HFFc6 (cell line): ENCODE measurements at regions not wholly inside any gene's neighbourhood (a gene's known extent, or its start where the extent isn't known, plus 50 kb on each side); places are given as distances from the start of the nearest gene placed in this dataset.

ENCODE experiments used
- DNase-seq: peaks from one replicate; pipeline ENCODE4 v3.0.0-alpha.2; 2018
- H3K27ac Mint-ChIP-seq: 2 replicates; pipeline ENCODE4 v1.8.0; 2020; ENCODE audit warnings: mild to moderate bottlenecking, mixed read lengths
- H3K27me3 Mint-ChIP-seq: 2 replicates; pipeline ENCODE4 v1.8.0; 2021; ENCODE audit warnings: mild to moderate bottlenecking, moderate library complexity, mixed read lengths; ENCODE audit not compliant: insufficient read depth
- H3K36me3 Mint-ChIP-seq: 2 replicates; pipeline ENCODE4 v1.8.0; 2021; ENCODE audit warnings: low read depth, mixed read lengths
- H3K4me1 Mint-ChIP-seq: 2 replicates; pipeline ENCODE4 v1.8.0; 2020; ENCODE audit warnings: low read depth, mixed read lengths
- H3K4me3 Mint-ChIP-seq: 2 replicates; pipeline ENCODE4 v1.8.0; 2020; ENCODE audit warnings: mild to moderate bottlenecking, moderate library complexity, mixed read lengths
- H3K9me3 Mint-ChIP-seq: 2 replicates; pipeline ENCODE4 v1.8.0; 2020; ENCODE audit warnings: mild to moderate bottlenecking, mixed read lengths
- TF ChIP-seq, protein P1 (sequence below): fragments of 200-600 bp; sonication (generic); IDR thresholded peaks from 2 replicates; pipeline ENCODE4 v1.5.0; 2021; ENCODE audit warnings: antibody characterized with exemption, mild to moderate bottlenecking

DNA sequence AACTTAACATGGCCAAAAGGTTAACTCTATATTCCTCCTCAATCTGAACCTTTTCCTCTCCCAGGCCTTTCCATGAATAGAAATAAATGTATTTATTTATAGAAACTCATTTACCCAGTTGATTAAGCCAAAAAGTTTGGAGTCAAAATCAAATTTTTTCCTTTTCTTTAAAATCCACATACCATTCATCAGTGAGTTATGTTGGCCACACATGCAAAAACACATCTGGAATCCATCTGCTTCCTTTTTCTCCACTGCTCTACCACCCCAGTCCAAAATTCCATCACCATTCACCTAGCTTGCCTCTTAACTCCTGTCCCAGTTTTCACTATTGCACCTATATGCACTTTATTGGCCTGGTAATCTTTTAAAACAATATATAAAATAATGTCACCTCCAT, 62.4 kb upstream of the TMEM200A start:
- no peaks in the 10 kb centered on the region for H3K27me3 Mint-ChIP-seq
- peak; percentile 16 for DNase-seq

DNA sequence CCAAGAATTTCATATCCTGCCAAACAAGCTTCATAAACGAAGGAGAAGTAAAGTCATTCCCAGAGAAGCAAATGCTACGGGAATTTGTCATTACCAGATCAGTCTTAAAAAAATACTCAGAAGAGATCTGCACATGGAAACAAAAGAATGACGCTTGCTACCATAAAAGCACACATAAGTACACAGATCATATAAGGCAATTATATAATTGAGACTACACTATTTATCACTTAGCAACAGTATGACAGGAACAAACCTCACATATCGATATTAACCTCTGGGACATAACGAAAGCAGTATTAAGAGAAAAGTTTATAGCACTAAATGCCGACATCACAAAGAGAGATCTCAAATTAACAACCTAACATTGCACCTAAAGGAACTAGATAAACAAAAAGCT, 67.6 kb upstream of the TMEM200A start:
- TF ChIP-seq, protein P1, sequence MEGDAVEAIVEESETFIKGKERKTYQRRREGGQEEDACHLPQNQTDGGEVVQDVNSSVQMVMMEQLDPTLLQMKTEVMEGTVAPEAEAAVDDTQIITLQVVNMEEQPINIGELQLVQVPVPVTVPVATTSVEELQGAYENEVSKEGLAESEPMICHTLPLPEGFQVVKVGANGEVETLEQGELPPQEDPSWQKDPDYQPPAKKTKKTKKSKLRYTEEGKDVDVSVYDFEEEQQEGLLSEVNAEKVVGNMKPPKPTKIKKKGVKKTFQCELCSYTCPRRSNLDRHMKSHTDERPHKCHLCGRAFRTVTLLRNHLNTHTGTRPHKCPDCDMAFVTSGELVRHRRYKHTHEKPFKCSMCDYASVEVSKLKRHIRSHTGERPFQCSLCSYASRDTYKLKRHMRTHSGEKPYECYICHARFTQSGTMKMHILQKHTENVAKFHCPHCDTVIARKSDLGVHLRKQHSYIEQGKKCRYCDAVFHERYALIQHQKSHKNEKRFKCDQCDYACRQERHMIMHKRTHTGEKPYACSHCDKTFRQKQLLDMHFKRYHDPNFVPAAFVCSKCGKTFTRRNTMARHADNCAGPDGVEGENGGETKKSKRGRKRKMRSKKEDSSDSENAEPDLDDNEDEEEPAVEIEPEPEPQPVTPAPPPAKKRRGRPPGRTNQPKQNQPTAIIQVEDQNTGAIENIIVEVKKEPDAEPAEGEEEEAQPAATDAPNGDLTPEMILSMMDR, result no peak
- no peaks in the 10 kb centered on the region for H3K27me3 Mint-ChIP-seq
- H3K36me3 Mint-ChIP-seq, result peaks cover 10% of the 10 kb centered on the region
- peaks cover 36% of the 10 kb centered on the region for H3K4me1 Mint-ChIP-seq
- no peak overlapping the region for H3K27ac Mint-ChIP-seq
- DNase-seq, result no peak
- no peak overlapping the region for H3K4me3 Mint-ChIP-seq
- no peaks in the 10 kb centered on the region for H3K9me3 Mint-ChIP-seq

More for the DNA sequence above, 62.4 kb upstream of the TMEM200A start:
- no peak overlapping the region for H3K4me3 Mint-ChIP-seq
- H3K27ac Mint-ChIP-seq, result peak overlapping the region; percentile 5; the same call in 1 of the 2 replicates
- TF ChIP-seq, protein P1, result no peak
- peaks cover 62% of the 10 kb centered on the region for H3K4me1 Mint-ChIP-seq
- no peaks in the 10 kb centered on the region for H3K9me3 Mint-ChIP-seq
- H3K36me3 Mint-ChIP-seq, result peaks cover 10% of the 10 kb centered on the region

DNA sequence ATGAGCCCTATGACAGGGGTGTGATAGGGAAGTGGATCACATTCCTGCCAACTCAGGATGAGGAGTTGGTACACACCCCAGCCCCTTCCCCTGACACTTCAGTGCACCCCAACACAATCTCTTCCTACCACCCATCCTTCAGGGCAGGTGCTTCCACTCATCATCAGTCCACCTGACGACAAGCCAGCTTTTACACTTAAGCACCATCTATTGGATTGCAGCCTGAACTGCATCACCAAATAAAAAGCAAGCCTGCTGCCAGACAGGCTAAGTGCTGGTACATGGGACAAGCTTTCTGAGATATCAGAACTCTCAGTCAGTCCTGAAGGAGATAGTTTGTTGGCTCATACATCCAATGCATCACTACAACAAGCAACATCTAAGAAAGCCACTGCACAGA, 69.0 kb upstream of the TMEM200A start:
- Mint-ChIP-seq H3K4me3 (no peak overlapping the region), H3K36me3 (peaks cover 2% of the 10 kb centered on the region; the same call in 1 of the 2 replicates), H3K9me3 (no peaks in the 10 kb centered on the region), H3K27me3 (no peaks in the 10 kb centered on the region), H3K4me1 (peaks cover 22% of the 10 kb centered on the region), H3K27ac (no peak overlapping the region)
- no peak for DNase-seq
- TF ChIP-seq, protein P1, result peak; percentile 23; the same call in 1 of the 2 replicates

- H3K27ac Mint-ChIP-seq, result no peak overlapping the region
- TF ChIP-seq, protein P1, result peak; percentile 85
- no peak overlapping the region for H3K4me3 Mint-ChIP-seq
- peak; percentile 73 for DNase-seq
- H3K9me3 Mint-ChIP-seq, result no peaks in the 10 kb centered on the region
- H3K27me3 Mint-ChIP-seq, result no peaks in the 10 kb centered on the region
- no peaks in the 10 kb centered on the region for H3K36me3 Mint-ChIP-seq
- H3K4me1 Mint-ChIP-seq, result peaks cover 11% of the 10 kb centered on the region
Observed at GRCh38 chr6:130293800-130294199, 71.0 kb upstream of the SAMD3 start.

GRCh38 chr6:130288065-130288464, 65.3 kb upstream of the SAMD3 start:
- Mint-ChIP-seq H3K9me3 (no peaks in the 10 kb centered on the region), H3K36me3 (no peaks in the 10 kb centered on the region), H3K27ac (no peak overlapping the region), H3K27me3 (no peaks in the 10 kb centered on the region; the same call in 1 of the 2 replicates), H3K4me3 (no peak overlapping the region), H3K4me1 (peaks cover 9% of the 10 kb centered on the region; the same call in 1 of the 2 replicates)
- TF ChIP-seq, protein P1, result no peak
- no peak for DNase-seq
